Glutamatergic neuron (in vitro differentiated cells): ENCODE measurements at regions not wholly inside any gene's neighbourhood (a gene's known extent, or its start where the extent isn't known, plus 50 kb on each side); places are given as distances from the start of the nearest gene placed in this dataset.
A peak's percentile ranks its signal among the peaks of the same experiment; 100 is the strongest.

Experiments
- DNase-seq: peaks from one replicate; pipeline ENCODE4 v3.0.0; 2022
- H3K27ac Mint-ChIP-seq: one replicate; pipeline ENCODE4 v1.8.0; 2020; ENCODE audit warnings: mild to moderate bottlenecking, mixed read lengths, inconsistent platforms; ENCODE audit not compliant: unreplicated experiment
- H3K27me3 Mint-ChIP-seq: one replicate; pipeline ENCODE4 v1.8.0; 2020; ENCODE audit warnings: mild to moderate bottlenecking, moderate library complexity, mixed read lengths, inconsistent platforms; ENCODE audit not compliant: unreplicated experiment
- H3K36me3 Mint-ChIP-seq: one replicate; pipeline ENCODE4 v1.8.0; 2020; ENCODE audit warnings: mild to moderate bottlenecking, mixed read lengths, inconsistent platforms; ENCODE audit not compliant: unreplicated experiment
- H3K4me1 Mint-ChIP-seq: one replicate; pipeline ENCODE4 v1.8.0; 2020; ENCODE audit warnings: mild to moderate bottlenecking, low read depth, mixed read lengths, inconsistent platforms; ENCODE audit not compliant: unreplicated experiment
- H3K4me3 Mint-ChIP-seq: one replicate; pipeline ENCODE4 v1.8.0; 2020; ENCODE audit warnings: mild to moderate bottlenecking, mixed read lengths, inconsistent platforms; ENCODE audit not compliant: unreplicated experiment
- H3K9me3 Mint-ChIP-seq: one replicate; pipeline ENCODE4 v1.8.0; 2020; ENCODE audit warnings: mild to moderate bottlenecking, moderate library complexity, mixed read lengths, inconsistent platforms; ENCODE audit not compliant: unreplicated experiment
- CTCF ChIP-seq: fragments of 200-600 bp; sonication (generic); IDR thresholded peaks from one replicate; pipeline ENCODE4 v1.5.0; 2021; ENCODE audit not compliant: partially characterized antibody, unreplicated experiment

DNA sequence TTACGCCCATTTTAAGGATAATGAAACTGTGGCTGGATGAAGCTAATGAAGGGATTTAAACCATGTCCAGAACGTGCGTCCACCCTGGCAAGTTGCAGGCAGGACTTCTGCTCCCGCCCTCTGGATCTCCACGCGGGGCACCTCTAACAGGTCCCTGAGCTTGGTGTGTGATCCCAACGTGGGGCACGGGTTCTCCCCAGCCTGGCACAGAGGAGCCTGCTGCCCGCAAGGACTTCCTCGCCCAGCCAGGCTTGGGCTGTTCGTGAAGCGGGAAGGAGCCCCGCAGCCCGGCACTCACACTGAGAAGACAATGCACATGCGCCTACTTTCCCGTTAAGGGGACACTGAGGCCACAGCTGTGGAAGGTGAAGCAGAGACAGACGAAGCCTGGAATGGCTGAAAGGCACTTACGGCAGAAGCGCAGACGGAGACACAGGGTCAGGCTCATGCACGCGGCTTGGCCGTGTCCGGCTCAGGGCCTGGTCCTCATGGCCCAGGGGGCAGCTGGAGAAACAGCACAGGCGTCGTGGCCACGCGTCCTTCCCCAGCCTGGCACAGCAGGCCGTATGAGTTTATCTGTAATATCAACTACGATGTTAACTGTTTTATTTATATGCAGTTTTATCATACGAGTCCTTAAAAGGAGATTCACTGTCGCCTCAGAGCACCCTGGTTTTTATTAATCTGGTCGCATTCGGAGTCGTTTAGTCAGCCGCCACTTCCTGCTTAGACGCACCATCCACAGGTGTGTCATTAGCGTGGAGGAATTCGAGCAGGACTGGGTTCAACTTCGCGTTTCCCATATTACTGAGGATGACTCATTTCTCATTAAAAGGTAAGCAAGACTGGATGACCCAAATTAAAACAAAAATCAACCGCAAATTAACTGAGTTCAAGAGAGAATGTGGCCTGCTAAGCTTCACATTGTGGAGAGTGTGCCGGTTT lies 835.9 kb downstream of the GALR1 start:
- no peak for DNase-seq
- TF ChIP-seq CTCF = no peak
- Mint-ChIP-seq H3K27me3 (peaks cover 2% of the 10 kb centered on the region), H3K4me3 (no peak overlapping the region), H3K36me3 (no peaks in the 10 kb centered on the region), H3K4me1 (peaks cover 6% of the 10 kb centered on the region), H3K9me3 (peaks cover 2% of the 10 kb centered on the region), H3K27ac (no peak overlapping the region)

DNA sequence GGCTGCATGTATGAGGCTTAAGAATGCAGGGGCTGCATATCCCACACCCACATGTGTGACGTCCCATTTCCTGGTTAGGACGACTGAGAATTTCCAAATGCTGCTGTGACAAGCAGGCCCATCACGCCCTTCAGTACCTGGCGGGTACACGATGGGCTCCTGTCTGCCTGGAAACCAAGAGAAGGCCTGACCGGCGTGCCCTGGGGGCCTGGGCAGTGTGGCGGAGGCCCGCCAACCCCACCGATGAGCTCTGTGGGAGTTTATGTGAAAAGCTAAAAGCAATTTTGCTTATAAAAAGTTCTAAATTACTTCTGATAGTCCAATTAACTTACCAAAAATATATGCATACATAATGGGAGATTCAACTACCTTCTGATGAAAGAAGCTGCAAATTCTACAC lies 837.3 kb downstream of the GALR1 start:
- H3K27ac Mint-ChIP-seq = no peak overlapping the region
- H3K9me3 Mint-ChIP-seq = peaks cover 2% of the 10 kb centered on the region
- TF ChIP-seq CTCF = no peak
- H3K4me3 Mint-ChIP-seq = no peak overlapping the region
- H3K36me3 Mint-ChIP-seq = no peaks in the 10 kb centered on the region
- H3K27me3 Mint-ChIP-seq = peaks cover 2% of the 10 kb centered on the region
- H3K4me1 Mint-ChIP-seq = peaks cover 6% of the 10 kb centered on the region
- no peak for DNase-seq

DNA sequence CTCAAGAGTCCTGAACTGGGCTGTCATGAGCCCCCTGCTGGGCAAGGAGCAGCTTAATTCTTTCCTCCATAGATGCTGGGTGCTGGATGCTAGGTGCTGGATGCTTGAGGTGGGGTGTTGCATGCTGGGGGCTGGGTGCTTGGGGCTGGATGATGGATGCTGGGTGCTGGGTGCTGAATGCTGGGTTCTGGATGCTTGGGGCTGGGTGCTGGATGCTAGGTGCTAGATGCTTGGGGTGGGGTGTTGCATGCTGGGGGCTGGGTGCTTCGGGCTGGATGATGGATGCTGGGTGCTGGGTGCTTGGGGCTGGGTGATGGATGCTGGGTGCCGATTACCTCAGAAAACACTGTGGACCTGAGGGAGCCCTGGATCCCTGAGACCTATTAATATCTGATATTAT lies 837.7 kb downstream of the GALR1 start:
- H3K9me3 Mint-ChIP-seq = peaks cover 2% of the 10 kb centered on the region
- peaks cover 6% of the 10 kb centered on the region for H3K4me1 Mint-ChIP-seq
- H3K4me3 Mint-ChIP-seq = no peak overlapping the region
- no peak for TF ChIP-seq CTCF
- H3K36me3 Mint-ChIP-seq = no peaks in the 10 kb centered on the region
- peaks cover 2% of the 10 kb centered on the region for H3K27me3 Mint-ChIP-seq
- no peak overlapping the region for H3K27ac Mint-ChIP-seq
- DNase-seq = no peak

GRCh38 chr18:78090584-78090983 lies 840.9 kb downstream of the GALR1 start:
- no peak for TF ChIP-seq CTCF
- no peak overlapping the region for H3K4me3 Mint-ChIP-seq
- DNase-seq = no peak
- H3K27ac Mint-ChIP-seq = peak overlapping the region; percentile 81
- peaks cover 2% of the 10 kb centered on the region for H3K27me3 Mint-ChIP-seq
- no peaks in the 10 kb centered on the region for H3K9me3 Mint-ChIP-seq
- H3K4me1 Mint-ChIP-seq = peaks cover 6% of the 10 kb centered on the region
- H3K36me3 Mint-ChIP-seq = no peaks in the 10 kb centered on the region

DNA sequence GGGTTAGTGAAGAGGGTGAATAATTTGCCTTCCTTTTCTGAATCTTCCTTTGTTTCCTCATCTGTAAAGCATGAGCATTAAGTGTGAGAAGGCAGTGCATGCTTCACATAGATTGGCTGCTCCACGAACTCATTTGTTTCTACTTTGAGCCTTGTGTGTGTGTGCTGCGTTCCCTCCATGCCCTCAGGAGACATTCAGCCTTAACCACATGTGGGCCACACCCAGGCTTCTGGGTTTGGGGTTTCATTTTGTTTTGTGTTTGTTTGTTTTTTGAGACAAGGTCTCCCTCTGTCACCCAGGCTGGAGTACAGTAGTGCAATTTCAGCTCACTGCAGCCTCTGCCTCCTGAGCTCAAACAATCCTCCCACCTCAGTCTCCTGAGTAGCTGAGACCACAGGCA lies 843.3 kb downstream of the GALR1 start:
- Mint-ChIP-seq H3K36me3 (peaks cover 9% of the 10 kb centered on the region), H3K4me1 (peaks cover 6% of the 10 kb centered on the region), H3K4me3 (no peak overlapping the region), H3K9me3 (peaks cover 5% of the 10 kb centered on the region), H3K27ac (no peak overlapping the region), H3K27me3 (peaks cover 5% of the 10 kb centered on the region)
- DNase-seq = no peak
- no peak for TF ChIP-seq CTCF
